ENCODE measurements at regions not wholly inside any gene's neighbourhood (a gene's known extent, or its start where the extent isn't known, plus 50 kb on each side); places are given as distances from the start of the nearest gene placed in this dataset.

DNA sequence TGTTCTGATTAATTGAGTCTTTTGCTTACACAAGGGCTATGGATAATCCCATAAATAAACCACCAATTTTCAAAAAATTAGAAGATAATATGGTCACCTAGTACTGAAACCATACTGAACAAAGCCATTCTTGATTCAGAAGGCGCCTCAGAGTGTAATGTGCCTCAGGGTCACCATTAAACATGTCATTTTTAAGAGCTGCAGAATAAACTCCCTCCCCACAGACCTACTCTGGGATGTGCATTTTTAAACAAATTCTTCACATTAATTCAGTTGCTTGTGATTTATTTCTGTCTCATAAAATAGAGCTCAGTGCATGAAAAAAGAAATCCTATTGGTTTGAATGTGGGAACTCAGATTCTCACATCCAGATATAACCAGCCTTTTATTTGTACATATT, 202.1 kb upstream of the HEY2 start:
- Histone ChIP-seq H3K9me3 (no peaks in the 10 kb centered on the region), H3K27ac (replicated peaks in 1 of 4) (no peak overlapping the region), H3K4me1 (peaks cover 0 to 9% (median 7%) of the 10 kb centered on the region in 4 donors), H3K36me3 (no peaks in the 10 kb centered on the region), H3K4me3 (no peak overlapping the region), H3K27me3 (no peaks in the 10 kb centered on the region)
- intact Hi-C loops (cut with DNase I): no loop called here
- TF ChIP-seq POLR2A (IDR thresholded peaks at IDR 0.05; ENCODE audit: low read depth): no peak
- no peak for TF ChIP-seq POLR2AphosphoS5 (IDR thresholded peaks at IDR 0.05)
- TF ChIP-seq EP300 (IDR thresholded peaks at IDR 0.05): no peak
- TF ChIP-seq, protein P1, sequence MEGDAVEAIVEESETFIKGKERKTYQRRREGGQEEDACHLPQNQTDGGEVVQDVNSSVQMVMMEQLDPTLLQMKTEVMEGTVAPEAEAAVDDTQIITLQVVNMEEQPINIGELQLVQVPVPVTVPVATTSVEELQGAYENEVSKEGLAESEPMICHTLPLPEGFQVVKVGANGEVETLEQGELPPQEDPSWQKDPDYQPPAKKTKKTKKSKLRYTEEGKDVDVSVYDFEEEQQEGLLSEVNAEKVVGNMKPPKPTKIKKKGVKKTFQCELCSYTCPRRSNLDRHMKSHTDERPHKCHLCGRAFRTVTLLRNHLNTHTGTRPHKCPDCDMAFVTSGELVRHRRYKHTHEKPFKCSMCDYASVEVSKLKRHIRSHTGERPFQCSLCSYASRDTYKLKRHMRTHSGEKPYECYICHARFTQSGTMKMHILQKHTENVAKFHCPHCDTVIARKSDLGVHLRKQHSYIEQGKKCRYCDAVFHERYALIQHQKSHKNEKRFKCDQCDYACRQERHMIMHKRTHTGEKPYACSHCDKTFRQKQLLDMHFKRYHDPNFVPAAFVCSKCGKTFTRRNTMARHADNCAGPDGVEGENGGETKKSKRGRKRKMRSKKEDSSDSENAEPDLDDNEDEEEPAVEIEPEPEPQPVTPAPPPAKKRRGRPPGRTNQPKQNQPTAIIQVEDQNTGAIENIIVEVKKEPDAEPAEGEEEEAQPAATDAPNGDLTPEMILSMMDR (IDR thresholded peaks at IDR 0.05): no peak
- WGBS: 73% methylated on average over 1 of the region's 1 CpG
- no peak for DNase-seq (ENCODE audit: extremely low spot score)

DNA sequence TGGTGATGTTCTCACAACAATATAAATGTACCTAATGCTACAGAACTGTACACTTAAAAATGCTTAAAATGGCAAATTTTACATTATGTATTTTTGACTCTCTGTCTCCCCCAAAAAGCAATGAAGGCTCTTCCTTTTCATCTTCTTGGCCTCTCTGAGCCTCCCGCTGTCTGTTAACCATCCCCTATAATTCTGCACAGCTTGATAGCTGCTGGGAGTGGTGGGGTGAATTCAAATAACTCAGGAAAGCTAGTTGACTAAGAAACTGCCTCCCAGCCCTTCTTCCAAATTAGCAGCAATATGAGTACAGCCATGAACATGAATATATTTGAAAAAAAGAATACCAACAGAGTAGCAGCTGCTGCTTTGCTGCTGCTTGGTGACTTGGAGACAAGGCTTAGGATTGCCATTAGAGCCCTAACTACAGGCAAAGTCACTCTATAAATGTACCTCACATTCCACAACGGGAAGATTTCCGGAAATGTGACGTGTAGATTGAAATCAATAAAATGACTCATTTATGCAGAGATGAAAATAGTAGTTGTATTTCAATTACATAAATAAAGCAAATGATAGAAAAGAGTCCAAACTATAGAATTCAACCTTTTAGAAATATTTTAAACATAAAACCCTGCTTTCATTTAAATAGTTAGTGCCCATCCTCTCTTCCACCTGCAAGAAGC, 200.1 kb upstream of the HEY2 start:
- Histone ChIP-seq H3K4me1 (peaks cover 0 to 9% (median 7%) of the 10 kb centered on the region in 4 donors), H3K27me3 (no peaks in the 10 kb centered on the region), H3K36me3 (no peaks in the 10 kb centered on the region), H3K27ac (replicated peaks in 1 of 4) (no peak overlapping the region), H3K4me3 (no peak overlapping the region), H3K9me3 (no peaks in the 10 kb centered on the region)
- intact Hi-C loops (cut with DNase I): no loop called here
- TF ChIP-seq, protein P1 (IDR thresholded peaks at IDR 0.05): no peak
- no peak for TF ChIP-seq EP300 (IDR thresholded peaks at IDR 0.05)
- no peak for TF ChIP-seq POLR2AphosphoS5 (IDR thresholded peaks at IDR 0.05)
- TF ChIP-seq POLR2A (IDR thresholded peaks at IDR 0.05; ENCODE audit: low read depth): no peak
- 80% methylated on average over 4 of the region's 4 CpGs for WGBS
- no peak for DNase-seq (ENCODE audit: extremely low spot score)

DNA sequence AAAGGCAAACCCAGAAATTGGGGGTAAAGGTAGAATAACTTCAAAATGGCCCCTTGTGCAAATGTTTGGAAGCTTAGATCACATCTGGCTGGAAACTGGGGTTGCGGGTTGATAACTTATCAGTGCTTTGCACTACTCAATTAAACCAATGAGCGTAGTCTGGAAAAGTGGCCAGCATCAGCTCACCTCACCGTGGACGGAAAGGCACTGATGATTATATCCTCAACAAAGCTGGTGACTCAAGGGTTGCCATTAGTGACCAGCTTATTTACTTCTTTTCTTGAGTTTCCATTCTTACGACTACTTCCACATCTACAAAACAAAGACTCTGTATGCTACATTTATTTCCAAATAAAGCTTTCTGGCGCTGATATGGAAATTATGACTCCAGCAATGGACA, 198.5 kb upstream of the HEY2 start:
- Histone ChIP-seq H3K4me1 (peaks cover 0 to 9% (median 7%) of the 10 kb centered on the region in 4 donors), H3K27ac (replicated peaks in 1 of 4) (no peak overlapping the region), H3K9me3 (no peaks in the 10 kb centered on the region), H3K27me3 (no peaks in the 10 kb centered on the region), H3K4me3 (no peak overlapping the region), H3K36me3 (no peaks in the 10 kb centered on the region)
- 83% methylated on average over 6 of the region's 6 CpGs for WGBS
- intact Hi-C loops (cut with DNase I): no loop called here
- no peak for DNase-seq (ENCODE audit: extremely low spot score)
- TF ChIP-seq, protein P1 (IDR thresholded peaks at IDR 0.05): no peak
- TF ChIP-seq POLR2A (IDR thresholded peaks at IDR 0.05; ENCODE audit: low read depth): no peak
- TF ChIP-seq POLR2AphosphoS5 (IDR thresholded peaks at IDR 0.05): no peak

GRCh38 chr6:125552819-125553218, 196.6 kb upstream of the HEY2 start:
- WGBS: 97% methylated on average over 1 of the region's 1 CpG
- TF ChIP-seq POLR2A (IDR thresholded peaks at IDR 0.05; ENCODE audit: low read depth) (no peak), POLR2AphosphoS5 (IDR thresholded peaks at IDR 0.05) (no peak), EP300 (IDR thresholded peaks at IDR 0.05) (no peak)
- TF ChIP-seq, protein P1 (IDR thresholded peaks at IDR 0.05): no peak

GRCh38 chr6:125554456-125554855, 195.0 kb upstream of the HEY2 start:
- H3K27me3 ChIP-seq: no peaks in the 10 kb centered on the region
- intact Hi-C loops (cut with DNase I): no loop called here
- 79% methylated on average over 1 of the region's 1 CpG for WGBS
- no peak overlapping the region for H3K27ac ChIP-seq (replicated peaks in 1 of 4)
- DNase-seq (ENCODE audit: extremely low spot score): no peak
- peaks cover 0 to 4% (median 0%) of the 10 kb centered on the region in 4 donors for H3K4me1 ChIP-seq
- H3K36me3 ChIP-seq: no peaks in the 10 kb centered on the region
- no peaks in the 10 kb centered on the region for H3K9me3 ChIP-seq
- no peak for TF ChIP-seq POLR2A (IDR thresholded peaks at IDR 0.05; ENCODE audit: low read depth)
- TF ChIP-seq, protein P1 (IDR thresholded peaks at IDR 0.05): no peak
- TF ChIP-seq POLR2AphosphoS5 (IDR thresholded peaks at IDR 0.05): no peak
- TF ChIP-seq EP300 (IDR thresholded peaks at IDR 0.05): no peak
- H3K4me3 ChIP-seq: no peak overlapping the region

More at GRCh38 chr6:125552819-125553218, 196.6 kb upstream of the HEY2 start:
- H3K27ac ChIP-seq (replicated peaks in 1 of 4): no peak overlapping the region
- intact Hi-C loops (cut with DNase I): no loop called here
- H3K36me3 ChIP-seq: no peaks in the 10 kb centered on the region
- H3K27me3 ChIP-seq: no peaks in the 10 kb centered on the region
- no peaks in the 10 kb centered on the region for H3K9me3 ChIP-seq
- no peak for DNase-seq (ENCODE audit: extremely low spot score)
- H3K4me3 ChIP-seq: no peak overlapping the region
- H3K4me1 ChIP-seq: no peaks in the 10 kb centered on the region
